Testis (tissue), 2 donors: ENCODE measurements at regions not wholly inside any gene's neighbourhood (a gene's known extent, or its start where the extent isn't known, plus 50 kb on each side); places are given as distances from the start of the nearest gene placed in this dataset.

ENCODE experiments used
- DNase-seq: peaks from one replicate; pipeline ENCODE4 v3.0.0-alpha.2; 2019
- H3K27ac ChIP-seq, 2 donors: fragments of 200-600 bp; sonication (generic); one replicate each; pipeline ENCODE4 v1.5.1; 2019
- H3K27me3 ChIP-seq: fragments of 200-600 bp; sonication (generic); one replicate; pipeline ENCODE4 v1.5.1; 2019
- H3K36me3 ChIP-seq: fragments of 200-600 bp; sonication (generic); one replicate; pipeline ENCODE4 v1.5.1; 2017; ENCODE audit warnings: low read depth; ENCODE audit errors: missing control alignments
- H3K4me1 ChIP-seq: fragments of 200-600 bp; sonication (generic); one replicate; pipeline ENCODE4 v1.5.1; 2019
- H3K4me3 ChIP-seq, 2 donors: fragments of 200-600 bp; sonication (generic); one replicate each; pipeline ENCODE4 v1.5.1; 2017 to 2019
- H3K9me3 ChIP-seq: fragments of 200-600 bp; sonication (generic); one replicate; pipeline ENCODE4 v1.5.1; 2017
- POLR2A ChIP-seq: fragments of 450-650 bp; IDR thresholded peaks from one replicate; pipeline ENCODE4 v1.6.1; 2017; ENCODE audit warnings: antibody characterized with exemption, mild to moderate bottlenecking, moderate library complexity
- WGBS, 2 donors: methylation state at CpG; one replicate each; pipeline ENCODE4 v1.1.5; 2018; 5-methylcytosine and 5-hydroxymethylcytosine counted together
- intact Hi-C: fragments of 100-400 bp; cut with DNase I; formaldehyde crosslinking; loops from one replicate; pipeline ENCODE4 v1.15.1; 2023; ENCODE audit warnings: low total_unique reads
- TF ChIP-seq, protein P1 (sequence below), 3 experiments: fragments of 450-650 bp in 2 of 3; fragments of 200-600 bp in 1 of 3; sonication (generic) in 1 of 3; IDR thresholded peaks; one replicate each; pipeline ENCODE4 v1.5.1; 2016 to 2019; ENCODE audit warnings: antibody characterized with exemption in 3 of 3, mild to moderate bottlenecking in 2 of 3, moderate library complexity in 1 of 3

DNA sequence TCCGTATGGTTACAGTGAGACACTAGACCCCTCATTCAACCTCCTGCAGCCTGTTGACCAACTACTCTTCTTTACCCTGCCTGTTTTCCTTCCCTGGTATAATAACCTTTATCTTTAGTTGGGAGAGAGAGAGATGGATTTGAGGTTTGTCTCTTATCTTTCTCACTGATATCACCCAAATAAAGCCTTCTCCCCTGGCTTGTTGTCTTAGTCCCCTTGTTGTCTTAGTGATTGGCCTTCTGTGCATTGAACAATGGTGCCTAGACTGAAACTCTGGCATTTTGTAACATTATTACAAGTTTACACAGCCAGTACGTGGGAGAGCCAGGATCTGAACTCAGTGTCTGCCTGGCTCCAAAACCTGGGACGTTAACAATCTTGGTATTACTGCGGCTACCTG is 560.8 kb downstream of the HS3ST4 start:
- TF ChIP-seq POLR2A, result no peak
- TF ChIP-seq, protein P1, sequence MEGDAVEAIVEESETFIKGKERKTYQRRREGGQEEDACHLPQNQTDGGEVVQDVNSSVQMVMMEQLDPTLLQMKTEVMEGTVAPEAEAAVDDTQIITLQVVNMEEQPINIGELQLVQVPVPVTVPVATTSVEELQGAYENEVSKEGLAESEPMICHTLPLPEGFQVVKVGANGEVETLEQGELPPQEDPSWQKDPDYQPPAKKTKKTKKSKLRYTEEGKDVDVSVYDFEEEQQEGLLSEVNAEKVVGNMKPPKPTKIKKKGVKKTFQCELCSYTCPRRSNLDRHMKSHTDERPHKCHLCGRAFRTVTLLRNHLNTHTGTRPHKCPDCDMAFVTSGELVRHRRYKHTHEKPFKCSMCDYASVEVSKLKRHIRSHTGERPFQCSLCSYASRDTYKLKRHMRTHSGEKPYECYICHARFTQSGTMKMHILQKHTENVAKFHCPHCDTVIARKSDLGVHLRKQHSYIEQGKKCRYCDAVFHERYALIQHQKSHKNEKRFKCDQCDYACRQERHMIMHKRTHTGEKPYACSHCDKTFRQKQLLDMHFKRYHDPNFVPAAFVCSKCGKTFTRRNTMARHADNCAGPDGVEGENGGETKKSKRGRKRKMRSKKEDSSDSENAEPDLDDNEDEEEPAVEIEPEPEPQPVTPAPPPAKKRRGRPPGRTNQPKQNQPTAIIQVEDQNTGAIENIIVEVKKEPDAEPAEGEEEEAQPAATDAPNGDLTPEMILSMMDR (IDR thresholded peaks at IDR 0.05), result no peak
- no peaks in the 10 kb centered on the region for H3K27me3 ChIP-seq
- intact Hi-C loops, result no loop called here
- no peaks in the 10 kb centered on the region for H3K9me3 ChIP-seq
- no peak overlapping the region for H3K27ac ChIP-seq
- no peak for DNase-seq
- WGBS, 2 donors, result 53 to 75% methylated on average over 4 of the region's 4 CpGs
- H3K4me1 ChIP-seq, result no peaks in the 10 kb centered on the region
- H3K4me3 ChIP-seq, result no peak overlapping the region
- H3K36me3 ChIP-seq, result no peaks in the 10 kb centered on the region

DNA sequence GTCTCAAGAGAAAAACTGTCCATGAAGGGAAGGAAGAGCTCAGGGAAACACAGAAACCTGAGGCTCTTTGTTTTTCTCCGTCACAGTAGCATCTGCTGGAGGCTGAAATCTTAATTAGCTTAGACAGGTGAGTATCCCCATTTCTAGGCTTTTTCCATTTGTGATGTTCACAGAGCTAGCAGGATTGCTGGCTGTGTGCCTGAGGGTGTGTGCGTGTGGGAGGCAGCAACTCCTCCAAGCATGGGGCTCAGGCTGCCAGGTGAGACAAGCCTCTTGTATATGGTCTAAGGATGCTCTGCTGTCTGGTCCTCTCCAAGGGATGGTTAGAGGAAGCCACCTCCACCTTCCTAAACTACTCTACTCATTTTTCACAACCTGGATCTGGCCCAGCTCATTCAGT is 569.9 kb downstream of the HS3ST4 start:
- no peak for DNase-seq
- H3K9me3 ChIP-seq, result no peaks in the 10 kb centered on the region
- no peak overlapping the region for H3K27ac ChIP-seq
- H3K27me3 ChIP-seq, result no peaks in the 10 kb centered on the region
- no peaks in the 10 kb centered on the region for H3K4me1 ChIP-seq
- H3K4me3 ChIP-seq, result no peak overlapping the region
- H3K36me3 ChIP-seq, result no peaks in the 10 kb centered on the region
- no peak for TF ChIP-seq POLR2A
- TF ChIP-seq, protein P1 (IDR thresholded peaks at IDR 0.05), result no peak
- WGBS, 2 donors, result 82 to 95% methylated on average over 2 of the region's 2 CpGs
- intact Hi-C loops, result no loop called here

DNA sequence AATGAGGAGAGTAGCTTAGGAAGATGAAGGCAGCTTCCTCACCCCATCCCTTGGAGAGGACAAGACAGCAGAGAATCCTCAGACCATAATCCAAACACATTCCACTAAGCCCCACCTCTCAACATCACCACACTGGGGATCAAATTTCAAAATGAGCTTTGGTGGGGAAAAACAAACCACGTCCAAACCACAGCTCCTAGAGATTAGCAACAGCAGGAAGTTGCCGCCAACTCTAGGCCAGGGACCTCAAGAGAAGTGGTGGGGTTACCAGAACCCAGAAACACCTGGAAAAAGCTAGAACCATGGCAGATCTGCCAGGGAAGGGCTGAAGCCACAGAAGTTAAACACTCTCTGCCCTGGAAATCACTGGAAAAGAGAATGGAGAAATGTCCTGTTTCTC is 571.6 kb downstream of the HS3ST4 start:
- Histone ChIP-seq H3K9me3 (no peaks in the 10 kb centered on the region), H3K4me1 (no peaks in the 10 kb centered on the region), H3K27ac (no peak overlapping the region), H3K36me3 (no peaks in the 10 kb centered on the region), H3K4me3 (no peak overlapping the region), H3K27me3 (no peaks in the 10 kb centered on the region)
- no peak for DNase-seq
- 42 to 56% methylated on average over 2 of the region's 2 CpGs for WGBS, 2 donors
- TF ChIP-seq, protein P1 (IDR thresholded peaks at IDR 0.05), result no peak
- no peak for TF ChIP-seq POLR2A
- intact Hi-C loops, result no loop called here

DNA sequence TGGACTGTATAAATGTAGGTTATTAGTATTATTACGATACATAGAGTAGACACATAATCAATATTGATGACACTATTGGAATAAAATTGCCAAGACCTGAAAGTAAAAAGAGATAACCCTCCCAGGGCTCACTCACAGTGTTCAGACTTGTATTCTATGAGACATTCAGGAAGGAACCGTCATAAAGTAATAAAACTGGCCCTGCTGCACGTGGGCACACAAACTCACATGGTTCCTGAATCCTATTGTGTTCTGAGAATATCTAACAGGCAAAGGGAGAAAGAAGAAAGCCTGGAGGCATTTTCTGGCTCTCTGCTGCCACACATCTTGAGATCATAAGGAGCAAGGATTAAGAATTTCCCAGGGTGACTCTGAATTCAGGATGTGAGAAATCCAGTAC is 575.9 kb downstream of the HS3ST4 start:
- WGBS, 2 donors, result 60 to 71% methylated on average over 3 of the region's 3 CpGs
- H3K27ac ChIP-seq, result no peak overlapping the region
- TF ChIP-seq, protein P1 (IDR thresholded peaks at IDR 0.05), result no peak
- no peak for TF ChIP-seq POLR2A
- no peaks in the 10 kb centered on the region for H3K27me3 ChIP-seq
- H3K4me3 ChIP-seq, result no peak overlapping the region
- H3K4me1 ChIP-seq, result no peaks in the 10 kb centered on the region
- no peaks in the 10 kb centered on the region for H3K36me3 ChIP-seq
- no peaks in the 10 kb centered on the region for H3K9me3 ChIP-seq
- intact Hi-C loops, result no loop called here
- no peak for DNase-seq

DNA sequence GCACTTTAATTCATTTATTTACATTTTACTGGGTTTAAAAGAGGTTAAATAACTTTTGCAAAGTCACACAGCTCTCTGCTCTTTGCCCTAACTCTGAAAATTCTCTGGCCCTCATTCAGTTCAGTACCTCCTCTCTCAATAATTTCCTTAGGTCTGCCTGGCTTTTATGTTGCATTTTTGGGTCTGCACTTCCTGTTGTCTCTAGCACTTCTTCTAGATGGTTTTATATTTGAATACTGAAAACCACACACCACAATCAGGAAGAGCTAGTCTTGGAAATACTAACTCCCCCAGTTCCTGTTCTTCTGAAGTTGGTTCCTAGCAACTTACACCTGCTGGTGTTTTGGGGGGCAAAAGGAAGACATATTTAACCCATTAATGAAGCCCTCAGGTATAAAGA is 577.9 kb downstream of the HS3ST4 start:
- intact Hi-C loops, result no loop called here

More for the DNA sequence above, 577.9 kb downstream of the HS3ST4 start:
- H3K27me3 ChIP-seq, result no peaks in the 10 kb centered on the region
- H3K9me3 ChIP-seq, result no peaks in the 10 kb centered on the region
- DNase-seq, result no peak
- no peak for TF ChIP-seq POLR2A
- TF ChIP-seq, protein P1 (IDR thresholded peaks at IDR 0.05), result no peak
- no peak overlapping the region for H3K27ac ChIP-seq
- no peaks in the 10 kb centered on the region for H3K36me3 ChIP-seq
- H3K4me3 ChIP-seq, result no peak overlapping the region
- H3K4me1 ChIP-seq, result no peaks in the 10 kb centered on the region
